ENCODE measurements at regions not wholly inside any gene's neighbourhood (a gene's known extent, or its start where the extent isn't known, plus 50 kb on each side); places are given as distances from the start of the nearest gene placed in this dataset.

GRCh38 chr10:83562381-83562780, 576.9 kb upstream of the GHITM start:
- DNase-seq (ENCODE audit: low spot score) (no peak), ATAC-seq (ENCODE audit: low read depth) (no peak)
- Histone ChIP-seq H3K36me3 (ENCODE audit: low read depth) (no peaks in the 10 kb centered on the region), H3K9me3 (ENCODE audit: severe bottlenecking) (no peaks in the 10 kb centered on the region), H3K4me1 (ENCODE audit: insufficient read depth, poor library complexity, severe bottlenecking) (no peaks in the 10 kb centered on the region), H3K27ac (ENCODE audit: poor library complexity, severe bottlenecking) (no peak overlapping the region), H3K27me3 (ENCODE audit: insufficient read depth, poor library complexity, severe bottlenecking) (no peaks in the 10 kb centered on the region), H3K4me3 (ENCODE audit: severe bottlenecking) (no peak overlapping the region)
- TF ChIP-seq CTCF (IDR thresholded peaks at IDR 0.05; ENCODE audit: poor library complexity, severe bottlenecking): no peak

- Histone ChIP-seq H3K36me3 (ENCODE audit: low read depth) (no peaks in the 10 kb centered on the region), H3K9me3 (ENCODE audit: severe bottlenecking) (no peaks in the 10 kb centered on the region), H3K4me1 (ENCODE audit: insufficient read depth, poor library complexity, severe bottlenecking) (no peaks in the 10 kb centered on the region), H3K27ac (ENCODE audit: poor library complexity, severe bottlenecking) (no peak overlapping the region), H3K4me3 (ENCODE audit: severe bottlenecking) (no peak overlapping the region), H3K27me3 (ENCODE audit: insufficient read depth, poor library complexity, severe bottlenecking) (no peaks in the 10 kb centered on the region)
- no peak for ATAC-seq (ENCODE audit: low read depth)
- no peak for TF ChIP-seq CTCF (IDR thresholded peaks at IDR 0.05; ENCODE audit: poor library complexity, severe bottlenecking)
- DNase-seq (ENCODE audit: low spot score): no peak
These were observed 574.3 kb upstream of the GHITM start for GRCh38 chr10:83564889-83565588.

- Histone ChIP-seq H3K27me3 (ENCODE audit: insufficient read depth, poor library complexity, severe bottlenecking) (no peaks in the 10 kb centered on the region), H3K4me3 (ENCODE audit: severe bottlenecking) (no peak overlapping the region), H3K27ac (ENCODE audit: poor library complexity, severe bottlenecking) (no peak overlapping the region), H3K36me3 (ENCODE audit: low read depth) (no peaks in the 10 kb centered on the region), H3K9me3 (ENCODE audit: severe bottlenecking) (no peaks in the 10 kb centered on the region), H3K4me1 (ENCODE audit: insufficient read depth, poor library complexity, severe bottlenecking) (no peaks in the 10 kb centered on the region)
- ATAC-seq (ENCODE audit: low read depth) (no peak), DNase-seq (ENCODE audit: low spot score) (no peak)
- no peak for TF ChIP-seq CTCF (IDR thresholded peaks at IDR 0.05; ENCODE audit: poor library complexity, severe bottlenecking)
These were observed 567.3 kb upstream of the GHITM start for GRCh38 chr10:83572036-83572435.

GRCh38 chr10:83574770-83575169, 564.5 kb upstream of the GHITM start:
- ATAC-seq (ENCODE audit: low read depth) (no peak), DNase-seq (ENCODE audit: low spot score) (no peak)
- Histone ChIP-seq H3K9me3 (ENCODE audit: severe bottlenecking) (peaks cover 5% of the 10 kb centered on the region), H3K4me3 (ENCODE audit: severe bottlenecking) (no peak overlapping the region), H3K27ac (ENCODE audit: poor library complexity, severe bottlenecking) (no peak overlapping the region), H3K36me3 (ENCODE audit: low read depth) (no peaks in the 10 kb centered on the region), H3K4me1 (ENCODE audit: insufficient read depth, poor library complexity, severe bottlenecking) (no peaks in the 10 kb centered on the region), H3K27me3 (ENCODE audit: insufficient read depth, poor library complexity, severe bottlenecking) (no peaks in the 10 kb centered on the region)
- no peak for TF ChIP-seq CTCF (IDR thresholded peaks at IDR 0.05; ENCODE audit: poor library complexity, severe bottlenecking)

GRCh38 chr10:83577421-83577820, 561.9 kb upstream of the GHITM start:
- H3K36me3 ChIP-seq (ENCODE audit: low read depth): no peaks in the 10 kb centered on the region
- no peaks in the 10 kb centered on the region for H3K4me1 ChIP-seq (ENCODE audit: insufficient read depth, poor library complexity, severe bottlenecking)
- no peak for DNase-seq (ENCODE audit: low spot score)
- H3K4me3 ChIP-seq (ENCODE audit: severe bottlenecking): no peak overlapping the region
- peaks cover 5% of the 10 kb centered on the region for H3K9me3 ChIP-seq (ENCODE audit: severe bottlenecking)
- no peaks in the 10 kb centered on the region for H3K27me3 ChIP-seq (ENCODE audit: insufficient read depth, poor library complexity, severe bottlenecking)
- no peak for TF ChIP-seq CTCF (IDR thresholded peaks at IDR 0.05; ENCODE audit: poor library complexity, severe bottlenecking)
- ATAC-seq (ENCODE audit: low read depth): no peak
- no peak overlapping the region for H3K27ac ChIP-seq (ENCODE audit: poor library complexity, severe bottlenecking)

Data from RWPE2 (cell line).